ENCODE measurements at regions not wholly inside any gene's neighbourhood (a gene's known extent, or its start where the extent isn't known, plus 50 kb on each side); places are given as distances from the start of the nearest gene placed in this dataset.

DNA sequence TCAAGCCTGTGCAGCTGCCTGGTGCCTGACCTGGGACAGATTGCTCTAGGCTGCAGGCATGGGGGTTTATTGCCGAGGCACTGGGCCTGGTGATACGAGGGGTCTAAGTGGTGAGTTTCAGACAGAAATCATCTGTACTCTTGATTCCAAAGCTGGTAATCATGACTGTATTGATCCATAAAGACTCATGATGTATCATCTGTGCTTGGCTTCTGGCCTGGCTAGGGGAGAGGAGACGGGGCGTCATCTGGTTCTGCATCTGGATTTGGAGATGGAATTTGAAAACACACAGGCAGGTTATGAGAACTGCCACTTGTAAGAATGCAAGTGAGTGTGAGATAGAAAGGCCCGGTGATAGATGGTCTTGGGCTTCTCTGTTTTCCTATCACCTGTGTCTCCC is 337.4 kb upstream of the C2CD4B start:
- TF ChIP-seq, protein P1, sequence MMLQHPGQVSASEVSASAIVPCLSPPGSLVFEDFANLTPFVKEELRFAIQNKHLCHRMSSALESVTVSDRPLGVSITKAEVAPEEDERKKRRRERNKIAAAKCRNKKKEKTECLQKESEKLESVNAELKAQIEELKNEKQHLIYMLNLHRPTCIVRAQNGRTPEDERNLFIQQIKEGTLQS (IDR thresholded peaks at IDR 0.05) = no peak
- TF ChIP-seq FOXA2 (IDR thresholded peaks at IDR 0.05) (no peak), RAD21 (IDR thresholded peaks at IDR 0.05) (no peak), EGR1 (IDR thresholded peaks at IDR 0.05; ENCODE audit: low read depth in 2 of 2) (no peak), RXRA (IDR thresholded peaks at IDR 0.05) (no peak), HNF4G (IDR thresholded peaks at IDR 0.05) (no peak), YY1 (IDR thresholded peaks at IDR 0.05) (no peak), FOXA1 (IDR thresholded peaks at IDR 0.05) (no peak), GABPA (IDR thresholded peaks at IDR 0.05 in 1 of 2, conservative IDR thresholded peaks at IDR 0.05 in 1 of 2) (no peak), SP1 (IDR thresholded peaks at IDR 0.05) (no peak), HNF4A (conservative IDR thresholded peaks at IDR 0.05) (no peak), NR2F2 (IDR thresholded peaks at IDR 0.05) (no peak)
- TF ChIP-seq, protein P2, sequence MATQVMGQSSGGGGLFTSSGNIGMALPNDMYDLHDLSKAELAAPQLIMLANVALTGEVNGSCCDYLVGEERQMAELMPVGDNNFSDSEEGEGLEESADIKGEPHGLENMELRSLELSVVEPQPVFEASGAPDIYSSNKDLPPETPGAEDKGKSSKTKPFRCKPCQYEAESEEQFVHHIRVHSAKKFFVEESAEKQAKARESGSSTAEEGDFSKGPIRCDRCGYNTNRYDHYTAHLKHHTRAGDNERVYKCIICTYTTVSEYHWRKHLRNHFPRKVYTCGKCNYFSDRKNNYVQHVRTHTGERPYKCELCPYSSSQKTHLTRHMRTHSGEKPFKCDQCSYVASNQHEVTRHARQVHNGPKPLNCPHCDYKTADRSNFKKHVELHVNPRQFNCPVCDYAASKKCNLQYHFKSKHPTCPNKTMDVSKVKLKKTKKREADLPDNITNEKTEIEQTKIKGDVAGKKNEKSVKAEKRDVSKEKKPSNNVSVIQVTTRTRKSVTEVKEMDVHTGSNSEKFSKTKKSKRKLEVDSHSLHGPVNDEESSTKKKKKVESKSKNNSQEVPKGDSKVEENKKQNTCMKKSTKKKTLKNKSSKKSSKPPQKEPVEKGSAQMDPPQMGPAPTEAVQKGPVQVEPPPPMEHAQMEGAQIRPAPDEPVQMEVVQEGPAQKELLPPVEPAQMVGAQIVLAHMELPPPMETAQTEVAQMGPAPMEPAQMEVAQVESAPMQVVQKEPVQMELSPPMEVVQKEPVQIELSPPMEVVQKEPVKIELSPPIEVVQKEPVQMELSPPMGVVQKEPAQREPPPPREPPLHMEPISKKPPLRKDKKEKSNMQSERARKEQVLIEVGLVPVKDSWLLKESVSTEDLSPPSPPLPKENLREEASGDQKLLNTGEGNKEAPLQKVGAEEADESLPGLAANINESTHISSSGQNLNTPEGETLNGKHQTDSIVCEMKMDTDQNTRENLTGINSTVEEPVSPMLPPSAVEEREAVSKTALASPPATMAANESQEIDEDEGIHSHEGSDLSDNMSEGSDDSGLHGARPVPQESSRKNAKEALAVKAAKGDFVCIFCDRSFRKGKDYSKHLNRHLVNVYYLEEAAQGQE (IDR thresholded peaks at IDR 0.05) = no peak
- TF ChIP-seq, protein P3, sequence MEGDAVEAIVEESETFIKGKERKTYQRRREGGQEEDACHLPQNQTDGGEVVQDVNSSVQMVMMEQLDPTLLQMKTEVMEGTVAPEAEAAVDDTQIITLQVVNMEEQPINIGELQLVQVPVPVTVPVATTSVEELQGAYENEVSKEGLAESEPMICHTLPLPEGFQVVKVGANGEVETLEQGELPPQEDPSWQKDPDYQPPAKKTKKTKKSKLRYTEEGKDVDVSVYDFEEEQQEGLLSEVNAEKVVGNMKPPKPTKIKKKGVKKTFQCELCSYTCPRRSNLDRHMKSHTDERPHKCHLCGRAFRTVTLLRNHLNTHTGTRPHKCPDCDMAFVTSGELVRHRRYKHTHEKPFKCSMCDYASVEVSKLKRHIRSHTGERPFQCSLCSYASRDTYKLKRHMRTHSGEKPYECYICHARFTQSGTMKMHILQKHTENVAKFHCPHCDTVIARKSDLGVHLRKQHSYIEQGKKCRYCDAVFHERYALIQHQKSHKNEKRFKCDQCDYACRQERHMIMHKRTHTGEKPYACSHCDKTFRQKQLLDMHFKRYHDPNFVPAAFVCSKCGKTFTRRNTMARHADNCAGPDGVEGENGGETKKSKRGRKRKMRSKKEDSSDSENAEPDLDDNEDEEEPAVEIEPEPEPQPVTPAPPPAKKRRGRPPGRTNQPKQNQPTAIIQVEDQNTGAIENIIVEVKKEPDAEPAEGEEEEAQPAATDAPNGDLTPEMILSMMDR (IDR thresholded peaks at IDR 0.05; ENCODE audit: low read depth, low read length, missing input control) = no peak
- TF ChIP-seq, protein P4, sequence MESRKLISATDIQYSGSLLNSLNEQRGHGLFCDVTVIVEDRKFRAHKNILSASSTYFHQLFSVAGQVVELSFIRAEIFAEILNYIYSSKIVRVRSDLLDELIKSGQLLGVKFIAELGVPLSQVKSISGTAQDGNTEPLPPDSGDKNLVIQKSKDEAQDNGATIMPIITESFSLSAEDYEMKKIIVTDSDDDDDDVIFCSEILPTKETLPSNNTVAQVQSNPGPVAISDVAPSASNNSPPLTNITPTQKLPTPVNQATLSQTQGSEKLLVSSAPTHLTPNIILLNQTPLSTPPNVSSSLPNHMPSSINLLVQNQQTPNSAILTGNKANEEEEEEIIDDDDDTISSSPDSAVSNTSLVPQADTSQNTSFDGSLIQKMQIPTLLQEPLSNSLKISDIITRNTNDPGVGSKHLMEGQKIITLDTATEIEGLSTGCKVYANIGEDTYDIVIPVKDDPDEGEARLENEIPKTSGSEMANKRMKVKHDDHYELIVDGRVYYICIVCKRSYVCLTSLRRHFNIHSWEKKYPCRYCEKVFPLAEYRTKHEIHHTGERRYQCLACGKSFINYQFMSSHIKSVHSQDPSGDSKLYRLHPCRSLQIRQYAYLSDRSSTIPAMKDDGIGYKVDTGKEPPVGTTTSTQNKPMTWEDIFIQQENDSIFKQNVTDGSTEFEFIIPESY (IDR thresholded peaks at IDR 0.05) = no peak
- TF ChIP-seq, protein P5, sequence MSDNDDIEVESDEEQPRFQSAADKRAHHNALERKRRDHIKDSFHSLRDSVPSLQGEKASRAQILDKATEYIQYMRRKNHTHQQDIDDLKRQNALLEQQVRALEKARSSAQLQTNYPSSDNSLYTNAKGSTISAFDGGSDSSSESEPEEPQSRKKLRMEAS (IDR thresholded peaks at IDR 0.05) = no peak
- Histone ChIP-seq H3K4me3 (ENCODE audit: low read depth in 1 of 3, low read length in 3 of 3) (no peak overlapping the region), H3K4me1 (ENCODE audit: control insufficient read depth in 4 of 4, insufficient read depth in 4 of 4, low read length in 3 of 4) (peaks cover 2 to 11% (median 9%) of the 10 kb centered on the region in 4 donors), H3K9me3 (ENCODE audit: control insufficient read depth in 4 of 4, low read length in 3 of 4) (no peaks in the 10 kb centered on the region), H3K27me3 (ENCODE audit: control insufficient read depth in 4 of 4, insufficient read depth in 4 of 4, low read length in 3 of 4) (no peaks in the 10 kb centered on the region), H3K36me3 (ENCODE audit: control insufficient read depth in 4 of 4, insufficient read depth in 3 of 4, low read depth in 1 of 4, low read length in 3 of 4) (no peaks in the 10 kb centered on the region), H3K9ac (ENCODE audit: low read depth in 1 of 2, low read length in 2 of 2) (no peak overlapping the region), H3K27ac (ENCODE audit: low read depth in 1 of 2, low read length in 2 of 2) (no peak overlapping the region)
- WGBS = 98% methylated on average over 5 of the region's 5 CpGs
- DNase-seq (ENCODE audit: low spot score) = no peak

DNA sequence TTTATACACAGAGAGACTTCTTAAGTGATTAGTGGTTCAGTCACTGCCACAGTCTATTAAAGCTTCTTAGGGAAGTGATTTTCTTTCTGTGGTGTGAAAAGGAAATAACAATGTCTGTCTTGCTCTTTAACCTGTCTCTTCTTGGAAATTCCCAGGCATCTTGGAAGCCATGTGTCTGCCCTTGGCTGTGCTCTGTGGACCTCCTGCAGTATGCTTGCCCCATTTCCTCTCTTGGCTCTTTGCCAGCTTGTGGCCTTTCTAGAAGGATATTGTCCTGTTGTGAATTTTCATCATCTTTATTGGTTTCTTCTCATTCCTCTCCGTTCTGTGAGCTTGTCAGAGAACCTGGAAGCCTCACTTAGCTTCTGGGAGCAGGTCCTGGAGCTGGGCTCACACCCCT is 338.4 kb upstream of the C2CD4B start:
- Histone ChIP-seq H3K4me3 (ENCODE audit: low read depth in 1 of 3, low read length in 3 of 3) (no peak overlapping the region), H3K27me3 (ENCODE audit: control insufficient read depth in 4 of 4, insufficient read depth in 4 of 4, low read length in 3 of 4) (no peaks in the 10 kb centered on the region), H3K9ac (ENCODE audit: low read depth in 1 of 2, low read length in 2 of 2) (no peak overlapping the region), H3K27ac (ENCODE audit: low read depth in 1 of 2, low read length in 2 of 2) (no peak overlapping the region), H3K36me3 (ENCODE audit: control insufficient read depth in 4 of 4, insufficient read depth in 3 of 4, low read depth in 1 of 4, low read length in 3 of 4) (no peaks in the 10 kb centered on the region), H3K4me1 (ENCODE audit: control insufficient read depth in 4 of 4, insufficient read depth in 4 of 4, low read length in 3 of 4) (peaks cover 2 to 11% (median 9%) of the 10 kb centered on the region in 4 donors), H3K9me3 (ENCODE audit: control insufficient read depth in 4 of 4, low read length in 3 of 4) (no peaks in the 10 kb centered on the region)
- WGBS = 68% methylated on average over 1 of the region's 1 CpG
- no peak for DNase-seq (ENCODE audit: low spot score)
- TF ChIP-seq FOXA2 (IDR thresholded peaks at IDR 0.05) (no peak), TAF1 (conservative IDR thresholded peaks at IDR 0.05) (no peak)
- TF ChIP-seq, protein P5 (IDR thresholded peaks at IDR 0.05) = no peak
- TF ChIP-seq, protein P3 (IDR thresholded peaks at IDR 0.05; ENCODE audit: low read depth, low read length, missing input control) = no peak

Measured in liver (tissue), 8 donors.